Neuronal stem cell (in vitro differentiated cells): ENCODE measurements at regions not wholly inside any gene's neighbourhood (a gene's known extent, or its start where the extent isn't known, plus 50 kb on each side); places are given as distances from the start of the nearest gene placed in this dataset.

Source experiments
- DNase-seq: peaks from one replicate; pipeline ENCODE4 v3.0.0-alpha.2; 2013; ENCODE audit warnings: low spot score
- H2AFZ ChIP-seq: one replicate; pipeline ENCODE4 v1.6.1; 2013; ENCODE audit warnings: mild to moderate bottlenecking, low read length, inconsistent platforms
- H2AK5ac ChIP-seq: 2 replicates; pipeline ENCODE4 v1.6.1; 2013; ENCODE audit warnings: low read depth, mild to moderate bottlenecking, inconsistent platforms, low read length, moderate library complexity, mixed read lengths
- H2BK120ac ChIP-seq: 2 replicates; pipeline ENCODE4 v1.6.1; 2013; ENCODE audit warnings: low read depth, mild to moderate bottlenecking, inconsistent platforms, low read length, moderate library complexity, mixed read lengths
- H2BK12ac ChIP-seq: one replicate; pipeline ENCODE4 v1.6.1; 2013; ENCODE audit warnings: low read length, inconsistent platforms
- H2BK15ac ChIP-seq: 2 replicates; pipeline ENCODE4 v1.6.1; 2013; ENCODE audit warnings: mild to moderate bottlenecking, low read length, inconsistent platforms, mixed read lengths
- H2BK5ac ChIP-seq: one replicate; pipeline ENCODE4 v1.6.1; 2013; ENCODE audit warnings: inconsistent platforms, mild to moderate bottlenecking, low read length, moderate library complexity
- H3K14ac ChIP-seq: one replicate; pipeline ENCODE4 v1.6.1; 2013; ENCODE audit warnings: low read length, inconsistent platforms
- H3K18ac ChIP-seq: 2 replicates; pipeline ENCODE4 v1.6.1; 2013; ENCODE audit warnings: low read length, inconsistent platforms
- H3K23ac ChIP-seq: 2 replicates; pipeline ENCODE4 v1.6.1; 2013; ENCODE audit warnings: low read depth, mild to moderate bottlenecking, mixed read lengths, low read length, inconsistent platforms; ENCODE audit not compliant: poor library complexity
- H3K27ac ChIP-seq: replicated peaks from 3 replicates; pipeline ENCODE4 v1.5.1; 2013; ENCODE audit warnings: low read length, inconsistent platforms
- H3K27me3 ChIP-seq, 3 experiments: 2 replicates each; pipeline ENCODE4 v1.6.1; 2013; ENCODE audit warnings: low read length in 3 of 3, mild to moderate bottlenecking in 2 of 3, inconsistent platforms in 1 of 3, low read depth in 1 of 3, mixed read lengths in 1 of 3, moderate library complexity in 1 of 3; ENCODE audit not compliant: control insufficient read depth in 3 of 3, insufficient read depth in 3 of 3
- H3K36me3 ChIP-seq, 2 donors: replicated peaks in 1 of 2; 2 replicates each; pipeline ENCODE4 v1.6.1; 2013; ENCODE audit warnings: low read length in 2 of 2; ENCODE audit not compliant: control insufficient read depth in 2 of 2, insufficient read depth in 2 of 2
- H3K4ac ChIP-seq: 2 replicates; pipeline ENCODE4 v1.6.1; 2013; ENCODE audit warnings: inconsistent platforms, mild to moderate bottlenecking, low read length, moderate library complexity
- H3K4me1 ChIP-seq, 2 donors: 1 replicate in 1 of 2; 2 replicates in 1 of 2; pipeline ENCODE4 v1.6.1; 2013; ENCODE audit warnings: low read length in 2 of 2, low read depth in 1 of 2; ENCODE audit not compliant: control insufficient read depth in 2 of 2, insufficient read depth in 1 of 2
- H3K4me2 ChIP-seq: one replicate; pipeline ENCODE4 v1.6.1; 2013; ENCODE audit warnings: mild to moderate bottlenecking, low read length, inconsistent platforms; ENCODE audit not compliant: insufficient read depth, poor library complexity, severe bottlenecking
- H3K4me3 ChIP-seq, 2 donors: 2 replicates each; pipeline ENCODE4 v1.5.1; 2013; ENCODE audit warnings: low read length in 2 of 2, mild to moderate bottlenecking in 2 of 2, inconsistent platforms in 1 of 2, moderate library complexity in 1 of 2
- H3K79me1 ChIP-seq: one replicate; pipeline ENCODE4 v1.6.1; 2013; ENCODE audit warnings: low read depth, mild to moderate bottlenecking, inconsistent platforms, low read length, moderate library complexity
- H3K9ac ChIP-seq: one replicate; pipeline ENCODE4 v1.6.1; 2013; ENCODE audit warnings: mild to moderate bottlenecking, low read depth, low read length, inconsistent platforms; ENCODE audit not compliant: poor library complexity
- H3K9me3 ChIP-seq, 2 donors: replicated peaks in 1 of 2; 2 replicates each; pipeline versions ENCODE3 to v1.6.1; 2013; ENCODE audit warnings: low read length in 2 of 2, mild to moderate bottlenecking in 2 of 2, inconsistent platforms in 1 of 2, low read depth in 1 of 2, mixed read lengths in 1 of 2, moderate library complexity in 1 of 2; ENCODE audit not compliant: control insufficient read depth in 2 of 2, insufficient read depth in 1 of 2
- H4K8ac ChIP-seq: one replicate; pipeline ENCODE4 v1.6.1; 2013; ENCODE audit warnings: low read depth, mild to moderate bottlenecking, inconsistent platforms, low read length, moderate library complexity
- H4K91ac ChIP-seq: one replicate; pipeline ENCODE4 v1.6.1; 2013; ENCODE audit warnings: low read length, low read depth, mild to moderate bottlenecking, inconsistent platforms; ENCODE audit not compliant: poor library complexity
- WGBS, 2 donors: extraction: QIAGEN DNeasy Blood & Tissue Kit; methylation state at CpG; one replicate each; pipeline ENCODE4 v1.1.7; 2013; ENCODE audit warnings: missing lambda C conversion rate in 2 of 2, mixed read lengths in 1 of 2; ENCODE audit not compliant: insufficient read length in 2 of 2, insufficient replicate concordance in 1 of 2; ENCODE audit errors: extremely low coverage in 2 of 2; 5-methylcytosine and 5-hydroxymethylcytosine counted together

DNA sequence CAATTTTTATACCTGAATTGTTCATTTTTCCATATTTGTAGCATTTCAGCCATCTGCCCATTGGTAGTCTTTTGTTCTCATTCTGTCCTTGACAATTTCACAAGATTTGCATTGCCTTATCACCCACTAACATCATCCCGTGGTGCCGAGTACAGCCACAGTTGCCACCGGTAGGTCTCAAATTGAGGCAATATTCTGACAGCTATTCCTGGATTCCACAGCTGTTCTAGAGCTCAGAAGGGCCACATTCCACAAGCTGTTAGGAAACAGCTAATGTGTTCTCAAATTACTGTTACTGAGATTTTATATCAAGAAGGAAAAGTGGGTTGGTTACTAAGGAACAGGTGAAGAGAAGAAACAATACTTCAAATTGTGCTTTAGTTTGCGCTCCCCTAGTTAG, 178.8 kb downstream of the RPRM start:
- no peak overlapping the region for H2AK5ac ChIP-seq
- H4K8ac ChIP-seq = no peak overlapping the region
- H2AFZ ChIP-seq = no peak overlapping the region
- no peak overlapping the region for H3K14ac ChIP-seq
- H3K27me3 ChIP-seq = no peaks in the 10 kb centered on the region
- no peak overlapping the region for H2BK15ac ChIP-seq
- no peaks in the 10 kb centered on the region for H3K79me1 ChIP-seq
- H3K18ac ChIP-seq = no peak overlapping the region
- no peak overlapping the region for H2BK5ac ChIP-seq
- no peak overlapping the region for H3K23ac ChIP-seq
- WGBS, 2 donors = no CpG with 5 or more reads among the region's 4 CpGs
- H3K4me3 ChIP-seq = no peak overlapping the region
- no peak overlapping the region for H3K4me2 ChIP-seq
- no peaks in the 10 kb centered on the region for H3K36me3 ChIP-seq
- H2BK120ac ChIP-seq = no peak overlapping the region
- H3K4me1 ChIP-seq = peaks cover 0 to 2% of the 10 kb centered on the region in 2 donors
- no peak overlapping the region for H4K91ac ChIP-seq
- no peak for DNase-seq
- H3K4ac ChIP-seq = no peak overlapping the region
- H3K9ac ChIP-seq = no peak overlapping the region
- no peak overlapping the region for H3K27ac ChIP-seq
- H2BK12ac ChIP-seq = no peak overlapping the region
- no peaks in the 10 kb centered on the region for H3K9me3 ChIP-seq

DNA sequence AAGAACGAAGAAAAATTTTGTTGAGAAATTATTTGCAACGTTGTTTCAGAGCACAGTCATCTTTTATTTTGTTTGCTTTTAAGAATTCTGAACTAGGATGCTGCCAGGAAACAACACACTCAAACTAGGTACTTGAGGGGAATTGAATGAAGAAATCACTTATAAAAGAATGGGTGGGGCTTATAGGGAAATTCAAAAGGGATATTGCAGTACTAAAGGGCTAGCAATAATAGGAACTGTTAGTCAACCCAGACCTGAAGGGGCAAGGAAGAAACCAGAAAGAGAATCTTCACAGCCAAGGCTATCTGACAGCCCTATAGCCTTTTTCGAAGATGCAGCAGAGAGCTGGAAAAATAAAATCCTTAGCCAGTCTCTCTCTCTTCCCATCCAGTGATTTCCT, 179.3 kb downstream of the RPRM start:
- Histone ChIP-seq H3K27me3 (no peaks in the 10 kb centered on the region), H3K4ac (no peak overlapping the region), H2AFZ (no peak overlapping the region), H3K18ac (no peak overlapping the region), H3K4me3 (no peak overlapping the region), H4K8ac (no peak overlapping the region), H3K79me1 (no peaks in the 10 kb centered on the region), H3K9ac (no peak overlapping the region), H2BK5ac (no peak overlapping the region), H3K9me3 (no peaks in the 10 kb centered on the region), H3K4me1 (peaks cover 0 to 2% of the 10 kb centered on the region in 2 donors), H2BK15ac (no peak overlapping the region), H4K91ac (no peak overlapping the region), H3K36me3 (no peaks in the 10 kb centered on the region), H3K23ac (no peak overlapping the region), H3K14ac (no peak overlapping the region), H2BK120ac (no peak overlapping the region), H2BK12ac (no peak overlapping the region), H3K27ac (no peak overlapping the region), H3K4me2 (no peak overlapping the region), H2AK5ac (no peak overlapping the region)
- no peak for DNase-seq
- 100% methylated on average over 1 to 2 of the region's 3 CpGs for WGBS, 2 donors

GRCh38 chr2:153294199-153294786, 184.3 kb downstream of the RPRM start:
- H3K27ac ChIP-seq = no peak overlapping the region
- no peak overlapping the region for H3K4ac ChIP-seq
- H3K18ac ChIP-seq = no peak overlapping the region
- no peak overlapping the region for H2BK15ac ChIP-seq
- H3K4me2 ChIP-seq = no peak overlapping the region
- no peaks in the 10 kb centered on the region for H3K9me3 ChIP-seq
- H3K36me3 ChIP-seq = no peaks in the 10 kb centered on the region
- no peak overlapping the region for H2BK120ac ChIP-seq
- H4K8ac ChIP-seq = no peak overlapping the region
- no peak for DNase-seq
- no peak overlapping the region for H3K4me3 ChIP-seq
- H2AK5ac ChIP-seq = no peak overlapping the region
- no peak overlapping the region for H2AFZ ChIP-seq
- H3K27me3 ChIP-seq = no peaks in the 10 kb centered on the region
- H4K91ac ChIP-seq = no peak overlapping the region
- peaks cover 0 to 2% of the 10 kb centered on the region in 2 donors for H3K4me1 ChIP-seq
- H2BK12ac ChIP-seq = no peak overlapping the region
- WGBS, 2 donors = no CpG with 5 or more reads among the region's 2 CpGs
- no peaks in the 10 kb centered on the region for H3K79me1 ChIP-seq
- no peak overlapping the region for H3K23ac ChIP-seq
- H2BK5ac ChIP-seq = no peak overlapping the region
- no peak overlapping the region for H3K14ac ChIP-seq
- H3K9ac ChIP-seq = no peak overlapping the region

GRCh38 chr2:153291718-153292117, 186.8 kb downstream of the RPRM start:
- no CpG with 5 or more reads among the region's 5 CpGs for WGBS, 2 donors
- no peaks in the 10 kb centered on the region for H3K27me3 ChIP-seq
- DNase-seq = no peak
- H3K36me3 ChIP-seq = no peaks in the 10 kb centered on the region
- H3K4ac ChIP-seq = no peak overlapping the region
- no peak overlapping the region for H2BK5ac ChIP-seq
- no peak overlapping the region for H2AFZ ChIP-seq
- H3K27ac ChIP-seq = no peak overlapping the region
- no peak overlapping the region for H2BK12ac ChIP-seq
- H3K9ac ChIP-seq = no peak overlapping the region
- H3K23ac ChIP-seq = no peak overlapping the region
- no peak overlapping the region for H4K91ac ChIP-seq
- no peak overlapping the region for H4K8ac ChIP-seq
- H2BK15ac ChIP-seq = no peak overlapping the region
- H3K4me3 ChIP-seq = no peak overlapping the region
- H3K4me1 ChIP-seq = no peaks in the 10 kb centered on the region
- H2AK5ac ChIP-seq = no peak overlapping the region
- H2BK120ac ChIP-seq = no peak overlapping the region
- no peaks in the 10 kb centered on the region for H3K79me1 ChIP-seq
- no peak overlapping the region for H3K14ac ChIP-seq
- H3K4me2 ChIP-seq = no peak overlapping the region
- H3K18ac ChIP-seq = no peak overlapping the region
- no peaks in the 10 kb centered on the region for H3K9me3 ChIP-seq
